ENCODE measurements at regions not wholly inside any gene's neighbourhood (a gene's known extent, or its start where the extent isn't known, plus 50 kb on each side); places are given as distances from the start of the nearest gene placed in this dataset.
"Not testable (repeated sequence)": the region's sequence is repeated elsewhere in the genome, so short reads cannot be mapped to it uniquely, and the experiment has no call there.

DNA sequence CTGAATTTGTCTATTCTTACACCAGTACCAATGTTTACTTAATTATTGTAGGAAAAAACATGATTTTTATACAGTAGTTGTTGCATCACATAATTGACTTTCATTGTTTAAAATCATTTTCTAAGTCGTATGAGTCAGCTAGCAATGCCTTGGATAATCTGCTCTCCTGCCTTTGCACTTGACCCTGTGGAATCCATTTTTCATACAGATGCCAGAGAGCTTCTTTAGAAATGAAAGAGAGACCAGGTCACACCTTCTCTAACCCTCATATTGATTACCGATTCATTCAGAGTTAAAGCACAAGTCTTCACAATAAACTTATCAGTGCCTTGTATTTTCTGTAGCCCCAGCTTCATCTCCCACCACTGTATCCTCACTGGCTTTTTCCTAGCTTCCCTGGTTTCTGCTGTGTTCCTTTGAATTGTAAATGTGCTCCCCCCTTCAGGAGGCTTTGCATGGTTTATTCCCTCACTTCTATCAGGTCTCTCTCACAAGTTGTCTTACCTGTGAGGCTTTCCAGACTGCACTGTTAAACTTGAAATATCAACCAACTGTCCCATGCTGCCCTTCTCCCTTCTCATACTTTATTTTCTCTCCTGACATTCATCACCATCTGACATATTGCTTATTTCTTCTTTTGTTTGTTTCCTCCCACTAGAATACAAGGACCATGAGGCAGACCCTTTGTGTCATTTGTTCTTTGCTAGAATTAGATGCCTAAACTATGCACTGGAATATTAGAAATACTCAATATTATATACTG lies 662.0 kb upstream of the GBE1 start:
- in situ Hi-C loops (cut with HindIII; ENCODE audit: low sequenced_read_pairs), result no loop called here

DNA sequence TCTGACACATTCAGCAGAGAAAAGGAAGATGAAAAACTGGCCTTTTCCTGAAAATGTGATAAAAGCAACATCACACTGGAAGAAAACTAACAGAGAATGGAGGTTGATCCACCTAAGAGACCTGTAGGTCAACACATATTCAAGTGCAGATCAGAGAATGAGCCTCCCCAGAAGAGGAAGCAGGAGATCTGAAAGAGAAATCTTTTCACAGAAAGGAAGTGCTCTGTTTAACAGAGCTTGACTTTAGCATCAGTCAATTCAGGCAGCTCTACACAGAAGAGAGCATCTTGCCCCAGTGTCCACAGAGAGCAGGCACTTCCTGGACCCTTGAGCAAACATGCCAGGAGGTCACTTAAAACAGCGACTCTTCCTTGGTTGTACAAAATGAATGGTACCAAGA lies 655.4 kb upstream of the GBE1 start:
- in situ Hi-C loops (cut with HindIII; ENCODE audit: low sequenced_read_pairs), result no loop called here

DNA sequence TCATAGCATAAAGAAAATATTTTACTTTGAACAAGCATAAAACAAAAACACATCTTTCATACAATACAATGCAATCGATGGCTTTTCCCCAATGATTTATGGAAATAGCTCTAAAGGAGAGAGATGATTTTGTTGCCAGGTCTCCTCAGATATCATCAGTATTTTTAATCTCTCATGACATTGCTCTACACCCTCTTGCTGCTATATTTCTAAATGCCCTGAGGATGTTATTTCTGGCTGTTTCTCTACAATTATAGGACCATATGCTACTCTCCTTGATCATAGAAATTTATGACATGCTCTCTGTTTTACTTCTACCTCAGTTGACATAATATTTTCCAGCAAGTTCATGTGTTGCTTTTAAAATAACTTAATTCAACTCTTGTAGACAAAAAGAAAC lies 654.9 kb upstream of the GBE1 start:
- in situ Hi-C loops (cut with HindIII; ENCODE audit: low sequenced_read_pairs), result no loop called here

DNA sequence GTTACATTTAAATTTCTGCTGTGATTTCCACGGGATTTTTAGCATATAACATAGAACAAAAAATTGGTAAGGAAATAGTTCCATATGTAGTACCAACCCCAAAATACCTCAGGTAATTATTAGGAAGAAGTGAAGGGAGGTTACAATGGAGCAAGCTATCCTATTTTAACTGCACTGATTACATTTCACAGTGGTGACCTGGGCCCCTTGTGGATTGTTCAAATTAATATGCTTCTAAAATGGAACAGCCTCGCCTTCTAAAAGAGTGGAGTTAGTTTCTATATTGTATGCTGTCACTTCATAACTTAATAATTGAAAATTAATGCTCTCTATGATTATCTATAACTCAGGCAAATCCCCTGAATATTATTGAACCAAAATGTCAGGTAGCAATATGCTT lies 651.7 kb upstream of the GBE1 start:
- in situ Hi-C loops (cut with HindIII; ENCODE audit: low sequenced_read_pairs), result no loop called here

DNA sequence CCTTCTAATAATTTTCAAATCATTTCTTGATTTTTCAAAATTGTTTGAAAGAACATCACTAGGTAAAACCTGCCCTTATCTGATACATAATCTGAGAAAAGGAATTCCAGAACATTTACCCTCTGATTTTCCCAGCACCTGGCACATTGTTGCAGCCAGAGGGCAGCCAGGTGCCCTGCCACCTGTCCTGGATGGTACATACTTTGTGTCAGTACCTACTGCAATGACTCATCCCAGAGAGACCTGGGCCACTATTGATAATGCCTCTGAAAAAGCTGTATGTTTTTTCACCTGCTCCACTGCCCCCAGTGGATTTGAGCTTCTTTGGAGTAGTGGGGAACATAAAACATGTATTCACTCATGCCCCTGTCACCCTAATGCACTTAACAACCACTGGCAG lies 648.9 kb upstream of the GBE1 start:
- in situ Hi-C loops (cut with HindIII; ENCODE audit: low sequenced_read_pairs), result no loop called here

DNA sequence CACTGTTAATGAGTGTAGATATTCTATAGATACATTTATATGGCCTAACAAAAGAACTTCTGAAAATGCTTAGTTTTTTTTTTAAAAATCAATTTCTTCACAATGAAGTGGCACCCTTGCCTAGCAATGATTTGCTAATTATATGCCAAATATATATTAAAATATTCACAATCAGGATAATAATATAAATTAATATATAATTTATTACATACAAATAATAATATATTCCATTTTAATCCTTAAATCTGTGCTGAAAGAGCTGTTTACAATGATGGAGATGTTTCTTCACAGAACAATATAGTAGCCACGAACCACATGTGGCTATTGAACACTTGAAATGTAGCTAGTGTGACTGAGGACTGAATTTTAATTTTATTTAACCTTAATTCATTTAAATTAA lies 648.4 kb upstream of the GBE1 start:
- in situ Hi-C loops (cut with HindIII; ENCODE audit: low sequenced_read_pairs), result no loop called here

DNA sequence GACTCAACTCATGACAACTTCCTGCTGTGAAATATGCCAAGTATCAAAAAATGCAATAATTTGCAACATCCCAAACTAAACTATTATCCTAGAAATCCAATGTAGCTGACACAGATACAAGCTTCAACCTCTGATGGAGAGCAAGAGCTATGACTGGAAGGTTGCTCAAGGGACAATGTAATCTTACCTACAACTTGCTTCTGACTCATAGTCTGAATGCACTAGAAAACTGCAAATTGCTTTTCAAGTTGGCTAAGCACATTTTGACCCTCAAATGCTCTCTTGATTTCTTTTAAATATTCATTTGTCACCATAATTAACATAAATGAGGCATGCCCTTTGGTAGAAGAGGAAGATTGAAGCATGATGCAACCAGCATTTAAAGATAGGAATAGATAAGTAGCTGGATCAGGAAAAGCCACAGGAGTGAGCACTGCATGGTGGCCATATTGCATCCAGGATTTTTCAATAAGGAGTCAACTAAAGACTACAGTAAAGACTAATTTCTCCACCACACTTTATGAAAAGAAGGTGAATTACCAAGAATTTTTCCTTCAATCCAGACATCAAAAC lies 630.8 kb upstream of the GBE1 start:
- in situ Hi-C loops (cut with HindIII; ENCODE audit: low sequenced_read_pairs), result no loop called here

DNA sequence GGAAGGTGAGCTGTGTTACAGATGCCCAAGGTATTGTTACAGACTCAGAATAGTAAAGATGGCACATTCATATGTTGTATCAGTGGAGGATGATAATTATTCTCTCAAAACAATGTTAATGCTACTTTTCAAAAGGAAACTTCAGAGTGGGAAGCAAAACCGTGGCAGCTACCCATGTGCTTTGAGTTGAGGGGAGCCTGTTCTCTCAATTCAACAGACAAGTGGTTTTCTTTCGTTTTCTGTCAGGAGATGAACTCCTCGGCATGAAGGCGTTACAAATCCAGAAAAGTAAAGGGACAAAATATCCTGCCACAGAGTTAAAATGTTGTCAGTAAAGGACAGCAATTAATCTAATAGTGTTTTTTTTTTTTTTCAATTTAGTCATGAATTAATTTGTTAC lies 629.4 kb upstream of the GBE1 start:
- in situ Hi-C loops (cut with HindIII; ENCODE audit: low sequenced_read_pairs), result no loop called here

DNA sequence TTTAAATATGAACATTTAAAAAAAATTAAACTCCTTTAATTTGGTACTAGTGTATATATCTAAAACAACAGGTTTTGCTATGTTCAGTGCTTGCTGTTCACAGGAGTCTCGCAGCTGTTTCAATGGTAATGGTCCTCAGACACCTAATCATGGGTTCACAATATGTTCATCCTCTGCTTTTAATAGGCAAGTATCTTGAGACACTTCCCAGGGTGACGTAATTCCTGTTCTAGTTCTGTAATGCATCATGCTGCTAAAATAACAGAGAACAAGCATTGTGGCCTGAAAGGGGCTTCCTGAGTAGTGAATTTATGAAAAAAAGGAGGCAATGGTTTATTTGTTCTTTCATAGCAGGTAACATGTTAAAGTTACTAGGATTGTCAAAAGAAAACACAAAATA lies 625.2 kb upstream of the GBE1 start:
- in situ Hi-C loops (cut with HindIII; ENCODE audit: low sequenced_read_pairs), result no loop called here

DNA sequence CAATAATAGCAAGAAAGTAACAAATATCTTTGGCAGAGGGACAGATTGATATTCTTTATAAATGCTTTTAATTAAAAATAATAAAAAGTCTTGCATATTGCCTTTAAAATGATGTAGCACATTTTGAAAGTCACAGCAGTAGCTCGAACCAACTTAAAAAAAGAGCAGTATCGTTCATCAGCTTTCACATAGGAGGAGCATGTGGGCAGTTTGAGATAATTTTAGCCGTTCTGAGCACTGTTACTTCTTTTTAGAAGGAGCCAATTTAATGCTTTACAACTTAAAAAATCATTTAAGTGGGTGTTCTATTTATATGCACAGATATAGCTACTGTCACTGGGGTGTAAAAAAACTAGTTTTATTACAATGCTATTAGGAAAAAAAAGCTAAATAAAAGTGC lies 622.7 kb upstream of the GBE1 start:
- in situ Hi-C loops (cut with HindIII; ENCODE audit: low sequenced_read_pairs), result no loop called here

DNA sequence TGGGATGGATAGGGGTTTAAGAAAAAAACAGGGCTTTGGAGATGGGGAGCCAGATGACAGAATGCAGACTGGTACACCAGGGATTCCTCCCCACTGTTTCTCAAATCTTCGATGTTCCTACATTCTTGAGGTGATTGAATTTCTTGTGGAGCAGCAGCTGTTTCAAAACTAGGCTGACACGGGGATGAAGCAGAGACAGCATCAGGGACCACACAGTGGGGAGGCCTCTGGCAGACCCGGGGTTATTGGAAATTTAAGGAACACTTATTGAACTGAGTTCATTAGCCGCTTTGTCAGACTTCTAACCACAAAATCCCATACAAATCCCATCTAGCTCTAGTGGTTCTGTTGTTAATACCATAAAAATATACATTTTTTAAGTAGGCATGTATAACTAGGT lies 621.4 kb upstream of the GBE1 start:
- in situ Hi-C loops (cut with HindIII; ENCODE audit: low sequenced_read_pairs), result no loop called here

DNA sequence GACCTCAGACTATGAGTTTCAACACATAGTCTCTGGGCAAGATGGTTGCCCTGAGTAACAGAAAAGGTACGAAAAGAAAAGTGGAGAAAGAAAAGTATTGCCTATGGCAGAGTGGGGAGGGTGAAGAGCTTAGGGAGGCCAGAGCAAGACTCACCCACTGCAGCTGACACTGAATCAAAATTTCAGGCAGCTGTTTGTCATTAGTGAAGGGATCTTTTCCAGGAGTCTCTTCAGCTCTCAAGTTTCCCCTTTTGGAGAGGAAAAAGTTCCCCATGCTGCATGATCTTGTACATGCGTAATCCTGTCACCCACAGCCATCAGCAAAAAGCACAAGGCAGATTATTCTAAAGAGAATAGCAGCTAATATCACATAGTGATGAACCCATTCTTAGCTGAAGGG lies 616.9 kb upstream of the GBE1 start:
- in situ Hi-C loops (cut with HindIII; ENCODE audit: low sequenced_read_pairs), result no loop called here

DNA sequence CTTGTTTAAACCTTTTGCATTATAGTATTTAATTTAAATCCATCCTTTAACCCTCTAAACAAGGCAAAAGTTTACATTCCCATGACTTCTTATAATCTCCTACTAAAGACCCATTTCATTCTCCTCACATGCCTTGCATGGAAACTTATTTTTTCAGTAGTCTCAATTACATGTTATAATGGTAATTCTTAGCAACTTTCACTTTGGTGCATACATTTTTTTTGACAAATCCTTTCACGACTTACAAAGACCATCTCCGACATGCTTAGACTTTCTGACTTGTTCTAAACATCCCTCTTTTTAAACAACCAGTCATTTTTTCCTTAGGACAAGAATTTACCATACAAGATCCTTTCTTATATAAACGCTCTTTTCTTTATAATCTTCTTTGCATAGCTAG lies 615.4 kb upstream of the GBE1 start:
- in situ Hi-C loops (cut with HindIII; ENCODE audit: low sequenced_read_pairs), result no loop called here

DNA sequence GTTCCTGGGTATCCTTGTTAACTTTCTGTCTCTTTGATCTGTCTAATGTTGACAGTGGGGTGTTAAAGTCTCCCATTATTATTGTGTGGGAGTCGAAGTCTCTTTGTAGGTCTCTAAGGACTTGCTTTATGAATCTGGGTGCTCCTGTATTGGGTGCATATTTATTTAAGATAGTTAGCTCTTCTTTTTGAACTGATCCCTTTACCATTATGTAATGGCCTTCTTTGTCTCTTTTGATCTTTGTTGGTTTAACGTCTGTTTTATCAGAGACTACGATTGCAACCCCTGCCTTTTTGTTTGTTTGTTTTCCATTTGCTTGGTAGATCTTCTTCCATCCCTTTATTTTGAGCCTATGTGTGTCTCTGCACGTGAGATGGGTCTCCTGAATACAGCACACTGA lies 612.4 kb upstream of the GBE1 start:
- in situ Hi-C loops (cut with HindIII; ENCODE audit: low sequenced_read_pairs), result not testable (repeated sequence)

DNA sequence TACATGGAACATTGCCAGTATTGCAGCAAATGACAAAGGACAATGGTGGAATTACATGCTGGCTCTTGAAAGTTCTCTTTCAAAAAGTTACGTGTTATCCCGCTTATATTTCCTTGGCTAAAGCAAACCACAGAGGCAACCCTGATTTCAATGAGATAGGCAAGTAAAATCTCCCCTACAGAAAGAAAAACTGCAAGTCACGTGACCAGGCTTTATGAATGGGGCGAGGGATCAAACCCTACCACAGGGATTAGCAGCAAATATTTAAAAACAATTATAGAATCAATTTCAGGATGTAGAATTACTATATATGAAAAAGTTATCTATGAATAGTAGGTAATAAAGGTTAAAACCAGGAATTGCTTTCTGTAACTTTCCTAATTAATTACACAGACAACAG lies 603.4 kb upstream of the GBE1 start:
- in situ Hi-C loops (cut with HindIII; ENCODE audit: low sequenced_read_pairs), result no loop called here

DNA sequence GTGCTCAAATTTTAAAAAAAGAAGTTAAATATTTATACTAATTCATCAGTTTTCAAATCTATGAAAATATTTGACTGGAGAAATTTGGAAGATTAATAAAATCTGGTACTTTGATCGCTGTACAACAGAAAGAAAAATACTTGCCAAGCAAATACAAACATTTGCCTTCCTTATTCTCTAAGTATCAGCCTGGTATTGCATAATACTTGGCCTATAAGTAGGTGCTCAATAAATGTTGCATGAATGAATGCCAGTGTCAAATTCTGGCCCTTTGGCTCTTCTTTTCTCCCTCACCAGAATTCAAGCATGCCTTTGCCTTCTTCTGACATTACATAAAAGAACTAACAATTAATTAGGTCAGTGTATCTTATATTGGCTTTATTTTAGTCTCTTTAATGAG lies 601.7 kb upstream of the GBE1 start:
- in situ Hi-C loops (cut with HindIII; ENCODE audit: low sequenced_read_pairs), result no loop called here

DNA sequence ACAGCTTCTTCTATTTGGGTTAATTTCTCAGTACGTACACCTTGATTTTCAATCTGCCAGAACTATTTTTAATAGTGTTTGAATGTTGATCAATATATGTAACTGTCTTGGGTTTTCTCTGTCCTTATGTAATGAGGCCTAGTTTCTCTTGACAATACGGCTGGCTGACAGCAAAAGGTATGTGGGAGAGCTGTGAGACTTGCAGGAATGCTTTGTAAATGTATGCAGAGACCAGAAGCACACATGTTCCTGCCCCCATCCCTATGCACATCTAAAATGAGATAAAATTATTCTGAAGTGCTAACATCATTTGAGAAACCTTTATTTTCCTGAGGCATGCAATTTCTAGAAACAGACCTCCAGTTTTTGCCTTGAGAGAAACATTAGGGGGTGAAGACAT lies 593.8 kb upstream of the GBE1 start:
- in situ Hi-C loops (cut with HindIII; ENCODE audit: low sequenced_read_pairs), result no loop called here

DNA sequence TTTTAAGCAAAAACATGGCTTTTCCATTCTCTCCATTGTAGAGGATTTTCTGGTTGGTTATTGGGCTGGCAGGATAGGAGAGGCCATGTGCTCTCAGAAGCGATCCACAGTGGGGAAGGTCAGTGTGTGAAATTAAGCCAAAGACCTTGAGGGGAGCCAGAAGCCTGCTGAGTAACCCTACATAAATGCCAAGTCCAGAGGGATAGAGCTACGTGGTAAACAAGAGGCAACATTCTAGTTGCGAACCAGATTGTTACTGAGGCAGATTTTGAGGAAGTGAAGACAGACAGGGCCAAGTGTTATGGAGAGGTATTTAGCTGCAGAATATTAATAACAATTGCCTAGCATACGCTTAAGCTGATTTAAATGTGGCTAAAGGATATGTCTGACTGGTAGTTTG lies 592.8 kb upstream of the GBE1 start:
- in situ Hi-C loops (cut with HindIII; ENCODE audit: low sequenced_read_pairs), result no loop called here

DNA sequence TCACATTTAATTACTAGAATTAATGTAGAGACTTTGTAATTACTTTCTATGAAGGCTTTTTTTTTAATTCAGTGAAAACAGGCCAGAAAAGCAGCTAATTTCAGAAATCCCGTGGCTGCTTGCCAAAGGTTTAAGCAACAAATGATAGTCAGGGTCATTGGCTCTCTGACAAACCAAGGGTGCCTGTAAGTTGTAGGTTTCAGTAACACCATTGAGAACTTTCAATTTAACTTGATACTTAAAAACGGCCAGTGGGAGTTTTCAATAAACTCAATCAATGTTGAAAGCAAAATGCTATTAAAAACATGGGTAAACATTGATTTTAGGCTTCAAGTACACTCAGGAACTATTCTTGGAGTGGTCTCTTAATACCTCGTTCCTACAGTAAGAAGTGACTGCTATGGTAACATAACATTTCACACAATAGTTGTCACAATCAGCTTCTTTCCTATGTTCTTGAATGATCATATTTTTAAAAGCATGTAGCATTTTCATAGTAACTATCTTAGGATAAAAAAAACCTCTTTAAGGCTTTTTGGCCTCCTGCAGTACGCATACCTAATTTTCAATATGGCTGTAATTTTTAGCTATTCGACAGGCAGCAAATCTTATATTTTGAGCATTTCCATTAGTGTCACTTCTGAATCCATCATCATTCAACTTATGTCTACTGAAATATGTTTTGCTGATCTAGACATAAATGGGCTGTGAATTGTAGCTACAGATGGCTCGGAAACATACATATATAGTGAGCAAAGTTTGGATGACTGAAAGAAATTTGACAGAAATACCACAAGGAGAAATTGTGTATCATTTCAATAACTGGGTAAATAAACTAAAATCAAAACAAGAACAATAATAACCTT lies 592.1 kb upstream of the GBE1 start:
- in situ Hi-C loops (cut with HindIII; ENCODE audit: low sequenced_read_pairs), result no loop called here

DNA sequence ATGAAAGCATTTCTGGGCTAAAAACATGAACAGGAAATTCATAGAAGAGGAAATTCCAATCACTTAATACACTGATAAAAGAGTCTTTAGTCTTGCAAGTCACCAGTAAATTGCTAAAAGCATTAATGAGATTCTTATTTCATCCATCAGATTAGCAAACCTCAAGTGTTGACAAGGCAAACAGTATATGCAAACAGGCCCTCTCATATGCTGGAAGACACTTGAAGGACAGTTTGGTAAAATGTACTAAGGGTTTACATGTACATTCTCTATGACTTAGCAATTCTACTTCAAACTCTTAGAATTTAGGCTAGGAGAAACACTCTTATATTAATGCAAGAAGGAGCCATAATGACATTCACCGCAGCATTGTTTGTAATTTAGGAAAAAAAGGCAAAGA lies 586.1 kb upstream of the GBE1 start:
- in situ Hi-C loops (cut with HindIII; ENCODE audit: low sequenced_read_pairs), result no loop called here

DNA sequence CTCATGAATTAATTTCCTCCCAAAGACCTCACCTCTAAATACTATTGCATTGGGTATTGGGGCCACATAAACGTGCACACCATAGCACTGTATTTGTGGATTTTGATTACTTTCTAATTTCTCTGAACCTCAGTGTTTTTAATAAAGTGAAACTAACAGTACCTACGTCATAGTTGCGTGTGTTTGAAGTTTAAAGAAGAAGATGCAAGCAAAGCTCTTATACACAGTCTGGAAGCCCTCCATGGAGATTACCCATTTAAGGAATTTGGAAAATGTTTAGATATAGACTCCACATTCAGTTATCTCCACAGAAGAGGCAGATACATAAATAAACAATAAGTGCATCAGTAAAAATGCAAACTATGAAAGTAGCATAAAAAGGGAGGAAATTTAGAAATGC lies 581.1 kb upstream of the GBE1 start:
- in situ Hi-C loops (cut with HindIII; ENCODE audit: low sequenced_read_pairs), result no loop called here

DNA sequence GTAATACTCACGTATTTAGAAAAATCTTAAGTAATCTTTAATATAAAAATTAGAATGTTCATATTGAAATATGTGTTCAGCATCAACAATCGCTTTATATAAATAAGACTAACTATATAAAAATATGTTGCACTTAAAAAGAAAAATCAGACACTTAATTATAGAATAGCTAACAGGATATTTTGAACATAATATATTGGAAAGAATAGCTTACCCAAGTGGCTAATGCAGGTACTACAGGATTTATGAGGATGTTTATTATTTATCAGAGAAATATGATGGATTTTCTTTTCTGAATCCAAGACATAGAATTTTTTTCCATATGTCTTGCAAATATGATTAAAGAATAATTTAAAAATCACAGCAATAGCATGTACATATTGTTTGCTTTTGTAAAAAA lies 567.9 kb upstream of the GBE1 start:
- in situ Hi-C loops (cut with HindIII; ENCODE audit: low sequenced_read_pairs), result no loop called here
